ENCODE measurements at regions not wholly inside any gene's neighbourhood (a gene's known extent, or its start where the extent isn't known, plus 50 kb on each side); places are given as distances from the start of the nearest gene placed in this dataset.

DNA sequence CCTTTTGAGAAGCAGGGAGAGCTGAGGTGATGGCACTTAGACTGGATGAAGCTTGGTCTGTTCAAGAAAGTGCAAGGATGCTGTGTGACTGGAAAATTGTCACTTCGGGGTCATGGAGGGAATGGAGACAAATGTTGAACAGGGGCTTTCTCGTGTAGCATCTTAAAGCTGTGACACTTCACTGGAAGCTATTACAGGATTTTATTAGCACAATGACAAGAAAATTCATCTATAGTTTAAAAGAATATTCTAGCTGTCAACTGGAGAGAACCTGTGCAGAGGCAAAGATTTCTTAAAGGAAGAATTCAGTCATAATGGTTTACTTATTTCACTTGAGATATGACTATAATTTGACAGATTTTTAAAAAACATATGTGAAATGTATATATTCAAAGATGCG, 963.9 kb upstream of the ZEB2 start:
- no peak overlapping the region for H2AFZ ChIP-seq
- Mint-ChIP-seq H3K36me3 (ENCODE audit: low read depth) (no peaks in the 10 kb centered on the region), H3K4me1 (peaks cover 4% of the 10 kb centered on the region; the same call in 2 of the 3 replicates), H3K27ac (no peak overlapping the region), H3K9me3 (no peaks in the 10 kb centered on the region), H3K27me3 (ENCODE audit: insufficient read depth, low read depth, poor library complexity) (no peaks in the 10 kb centered on the region), H3K4me3 (no peak overlapping the region)
- H3K9me2 ChIP-seq (ENCODE audit: insufficient read depth) = no peaks in the 10 kb centered on the region
- H3K4me3 ChIP-seq = no peak overlapping the region
- DNase-seq (ENCODE audit: low spot score) (no peak), ATAC-seq (no peak)
- H3K4me1 ChIP-seq (ENCODE audit: insufficient read depth) = no peaks in the 10 kb centered on the region
- no peaks in the 10 kb centered on the region for H3K36me3 ChIP-seq (ENCODE audit: insufficient read depth)
- TF ChIP-seq, protein P1, sequence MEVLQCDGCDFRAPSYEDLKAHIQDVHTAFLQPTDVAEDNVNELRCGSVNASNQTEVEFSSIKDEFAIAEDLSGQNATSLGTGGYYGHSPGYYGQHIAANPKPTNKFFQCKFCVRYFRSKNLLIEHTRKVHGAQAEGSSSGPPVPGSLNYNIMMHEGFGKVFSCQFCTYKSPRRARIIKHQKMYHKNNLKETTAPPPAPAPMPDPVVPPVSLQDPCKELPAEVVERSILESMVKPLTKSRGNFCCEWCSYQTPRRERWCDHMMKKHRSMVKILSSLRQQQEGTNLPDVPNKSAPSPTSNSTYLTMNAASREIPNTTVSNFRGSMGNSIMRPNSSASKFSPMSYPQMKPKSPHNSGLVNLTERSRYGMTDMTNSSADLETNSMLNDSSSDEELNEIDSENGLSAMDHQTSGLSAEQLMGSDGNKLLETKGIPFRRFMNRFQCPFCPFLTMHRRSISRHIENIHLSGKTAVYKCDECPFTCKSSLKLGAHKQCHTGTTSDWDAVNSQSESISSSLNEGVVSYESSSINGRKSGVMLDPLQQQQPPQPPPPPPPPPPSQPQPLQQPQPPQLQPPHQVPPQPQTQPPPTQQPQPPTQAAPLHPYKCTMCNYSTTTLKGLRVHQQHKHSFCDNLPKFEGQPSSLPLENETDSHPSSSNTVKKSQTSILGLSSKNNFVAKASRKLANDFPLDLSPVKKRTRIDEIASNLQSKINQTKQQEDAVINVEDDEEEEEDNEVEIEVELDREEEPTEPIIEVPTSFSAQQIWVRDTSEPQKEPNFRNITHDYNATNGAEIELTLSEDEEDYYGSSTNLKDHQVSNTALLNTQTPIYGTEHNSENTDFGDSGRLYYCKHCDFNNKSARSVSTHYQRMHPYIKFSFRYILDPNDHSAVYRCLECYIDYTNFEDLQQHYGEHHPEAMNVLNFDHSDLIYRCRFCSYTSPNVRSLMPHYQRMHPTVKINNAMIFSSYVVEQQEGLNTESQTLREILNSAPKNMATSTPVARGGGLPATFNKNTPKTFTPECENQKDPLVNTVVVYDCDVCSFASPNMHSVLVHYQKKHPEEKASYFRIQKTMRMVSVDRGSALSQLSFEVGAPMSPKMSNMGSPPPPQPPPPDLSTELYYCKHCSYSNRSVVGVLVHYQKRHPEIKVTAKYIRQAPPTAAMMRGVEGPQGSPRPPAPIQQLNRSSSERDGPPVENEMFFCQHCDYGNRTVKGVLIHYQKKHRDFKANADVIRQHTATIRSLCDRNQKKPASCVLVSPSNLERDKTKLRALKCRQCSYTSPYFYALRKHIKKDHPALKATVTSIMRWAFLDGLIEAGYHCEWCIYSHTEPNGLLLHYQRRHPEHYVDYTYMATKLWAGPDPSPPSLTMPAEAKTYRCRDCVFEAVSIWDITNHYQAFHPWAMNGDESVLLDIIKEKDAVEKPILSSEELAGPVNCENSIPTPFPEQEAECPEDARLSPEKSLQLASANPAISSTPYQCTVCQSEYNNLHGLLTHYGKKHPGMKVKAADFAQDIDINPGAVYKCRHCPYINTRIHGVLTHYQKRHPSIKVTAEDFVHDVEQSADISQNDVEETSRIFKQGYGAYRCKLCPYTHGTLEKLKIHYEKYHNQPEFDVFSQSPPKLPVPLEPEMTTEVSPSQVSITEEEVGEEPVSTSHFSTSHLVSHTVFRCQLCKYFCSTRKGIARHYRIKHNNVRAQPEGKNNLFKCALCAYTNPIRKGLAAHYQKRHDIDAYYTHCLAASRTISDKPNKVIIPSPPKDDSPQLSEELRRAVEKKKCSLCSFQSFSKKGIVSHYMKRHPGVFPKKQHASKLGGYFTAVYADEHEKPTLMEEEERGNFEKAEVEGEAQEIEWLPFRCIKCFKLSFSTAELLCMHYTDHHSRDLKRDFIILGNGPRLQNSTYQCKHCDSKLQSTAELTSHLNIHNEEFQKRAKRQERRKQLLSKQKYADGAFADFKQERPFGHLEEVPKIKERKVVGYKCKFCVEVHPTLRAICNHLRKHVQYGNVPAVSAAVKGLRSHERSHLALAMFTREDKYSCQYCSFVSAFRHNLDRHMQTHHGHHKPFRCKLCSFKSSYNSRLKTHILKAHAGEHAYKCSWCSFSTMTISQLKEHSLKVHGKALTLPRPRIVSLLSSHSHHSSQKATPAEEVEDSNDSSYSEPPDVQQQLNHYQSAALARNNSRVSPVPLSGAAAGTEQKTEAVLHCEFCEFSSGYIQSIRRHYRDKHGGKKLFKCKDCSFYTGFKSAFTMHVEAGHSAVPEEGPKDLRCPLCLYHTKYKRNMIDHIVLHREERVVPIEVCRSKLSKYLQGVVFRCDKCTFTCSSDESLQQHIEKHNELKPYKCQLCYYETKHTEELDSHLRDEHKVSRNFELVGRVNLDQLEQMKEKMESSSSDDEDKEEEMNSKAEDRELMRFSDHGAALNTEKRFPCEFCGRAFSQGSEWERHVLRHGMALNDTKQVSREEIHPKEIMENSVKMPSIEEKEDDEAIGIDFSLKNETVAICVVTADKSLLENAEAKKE (CRISPR knock-in tag; IDR thresholded peaks at IDR 0.05) = no peak
- TF ChIP-seq NANOG (IDR thresholded peaks at IDR 0.05; ENCODE audit: borderline replicate concordance) (no peak), POLR2AphosphoS5 (IDR thresholded peaks at IDR 0.05; ENCODE audit: low read depth) (no peak), CREB1 (CRISPR knock-in tag; IDR thresholded peaks at IDR 0.05; ENCODE audit: low read depth) (no peak), STAT1 (IDR thresholded peaks at IDR 0.05; ENCODE audit: unreplicated experiment) (no peak), EZH2phosphoT487 (IDR thresholded peaks at IDR 0.05; ENCODE audit: unreplicated experiment) (no peak)
- TF ChIP-seq, protein P2, sequence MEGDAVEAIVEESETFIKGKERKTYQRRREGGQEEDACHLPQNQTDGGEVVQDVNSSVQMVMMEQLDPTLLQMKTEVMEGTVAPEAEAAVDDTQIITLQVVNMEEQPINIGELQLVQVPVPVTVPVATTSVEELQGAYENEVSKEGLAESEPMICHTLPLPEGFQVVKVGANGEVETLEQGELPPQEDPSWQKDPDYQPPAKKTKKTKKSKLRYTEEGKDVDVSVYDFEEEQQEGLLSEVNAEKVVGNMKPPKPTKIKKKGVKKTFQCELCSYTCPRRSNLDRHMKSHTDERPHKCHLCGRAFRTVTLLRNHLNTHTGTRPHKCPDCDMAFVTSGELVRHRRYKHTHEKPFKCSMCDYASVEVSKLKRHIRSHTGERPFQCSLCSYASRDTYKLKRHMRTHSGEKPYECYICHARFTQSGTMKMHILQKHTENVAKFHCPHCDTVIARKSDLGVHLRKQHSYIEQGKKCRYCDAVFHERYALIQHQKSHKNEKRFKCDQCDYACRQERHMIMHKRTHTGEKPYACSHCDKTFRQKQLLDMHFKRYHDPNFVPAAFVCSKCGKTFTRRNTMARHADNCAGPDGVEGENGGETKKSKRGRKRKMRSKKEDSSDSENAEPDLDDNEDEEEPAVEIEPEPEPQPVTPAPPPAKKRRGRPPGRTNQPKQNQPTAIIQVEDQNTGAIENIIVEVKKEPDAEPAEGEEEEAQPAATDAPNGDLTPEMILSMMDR (conservative IDR thresholded peaks at IDR 0.05; ENCODE audit: low read depth in 2 of 2) = no peak
- no peak overlapping the region for H3K4me2 ChIP-seq
- no peaks in the 10 kb centered on the region for H3K27me3 ChIP-seq (ENCODE audit: insufficient read depth)
- no peaks in the 10 kb centered on the region for H3K79me2 ChIP-seq (replicated peaks; ENCODE audit: insufficient read depth)
- no peak overlapping the region for H3K27ac ChIP-seq (ENCODE audit: low read depth)
- no peaks in the 10 kb centered on the region for H3F3A ChIP-seq (replicated peaks; ENCODE audit: low read depth)
- H4K20me1 ChIP-seq (replicated peaks; ENCODE audit: insufficient read depth) = no peaks in the 10 kb centered on the region

Measured in GM23338 (cell line).